RWPE1 (cell line): ENCODE measurements at regions not wholly inside any gene's neighbourhood (a gene's known extent, or its start where the extent isn't known, plus 50 kb on each side); places are given as distances from the start of the nearest gene placed in this dataset.

Experiments
- CTCF ChIA-PET: fragments of 350-600 bp; sonication (Branson Sonifier 250); formaldehyde crosslinking; extraction: SDS; loops from one replicate; lab custom pipeline; 2021; lab: Yijun Ruan, JAX
- POLR2A ChIA-PET: fragments of 400-600 bp; formaldehyde crosslinking; extraction: SDS; loops from one replicate; lab custom pipeline; 2020; ENCODE audit warnings: antibody characterized with exemption; ENCODE audit not compliant: low non-redundant PET; lab: Yijun Ruan, JAX
- DNase-seq: peaks from one replicate; pipeline ENCODE4 v3.0.0; 2012; ENCODE audit warnings: low spot score
- H3K27ac ChIP-seq: fragments of 450-650 bp; 2 replicates; pipeline ENCODE4 v1.5.1; 2017
- TF ChIP-seq, protein P1 (sequence below): fragments of 450-650 bp; conservative IDR thresholded peaks from 2 replicates; pipeline ENCODE4 v1.5.1; 2017; ENCODE audit warnings: low read depth, mild to moderate bottlenecking

DNA sequence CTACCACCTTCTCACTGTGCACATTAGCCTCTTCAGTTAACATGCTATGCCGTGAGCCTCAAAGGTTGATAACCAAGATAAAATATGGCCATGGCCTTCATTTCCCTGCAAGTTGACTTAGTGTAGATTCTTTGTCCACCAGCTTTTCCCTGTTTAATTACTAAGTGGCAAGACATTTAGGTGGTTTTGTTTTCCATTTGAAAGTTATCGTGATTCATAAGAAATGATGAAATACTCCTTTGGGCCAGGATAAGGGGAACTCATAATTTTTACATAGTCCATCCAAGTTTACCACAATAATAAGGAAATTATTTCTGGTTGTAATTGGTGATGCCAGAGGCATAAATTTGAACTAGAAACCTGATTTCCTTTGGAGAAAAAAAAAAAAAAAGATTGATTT, 609.6 kb downstream of the TAF11L14 start:
- no peak for DNase-seq
- ChIA-PET CTCF (no interaction called here), POLR2A (no interaction called here)
- TF ChIP-seq, protein P1, sequence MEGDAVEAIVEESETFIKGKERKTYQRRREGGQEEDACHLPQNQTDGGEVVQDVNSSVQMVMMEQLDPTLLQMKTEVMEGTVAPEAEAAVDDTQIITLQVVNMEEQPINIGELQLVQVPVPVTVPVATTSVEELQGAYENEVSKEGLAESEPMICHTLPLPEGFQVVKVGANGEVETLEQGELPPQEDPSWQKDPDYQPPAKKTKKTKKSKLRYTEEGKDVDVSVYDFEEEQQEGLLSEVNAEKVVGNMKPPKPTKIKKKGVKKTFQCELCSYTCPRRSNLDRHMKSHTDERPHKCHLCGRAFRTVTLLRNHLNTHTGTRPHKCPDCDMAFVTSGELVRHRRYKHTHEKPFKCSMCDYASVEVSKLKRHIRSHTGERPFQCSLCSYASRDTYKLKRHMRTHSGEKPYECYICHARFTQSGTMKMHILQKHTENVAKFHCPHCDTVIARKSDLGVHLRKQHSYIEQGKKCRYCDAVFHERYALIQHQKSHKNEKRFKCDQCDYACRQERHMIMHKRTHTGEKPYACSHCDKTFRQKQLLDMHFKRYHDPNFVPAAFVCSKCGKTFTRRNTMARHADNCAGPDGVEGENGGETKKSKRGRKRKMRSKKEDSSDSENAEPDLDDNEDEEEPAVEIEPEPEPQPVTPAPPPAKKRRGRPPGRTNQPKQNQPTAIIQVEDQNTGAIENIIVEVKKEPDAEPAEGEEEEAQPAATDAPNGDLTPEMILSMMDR = no peak
- H3K27ac ChIP-seq = no peak overlapping the region

GRCh38 chr5:18244309-18244708, 610.0 kb downstream of the TAF11L14 start:
- no peak overlapping the region for H3K27ac ChIP-seq
- CTCF ChIA-PET = no interaction called here
- TF ChIP-seq, protein P1 = no peak
- POLR2A ChIA-PET = no interaction called here
- no peak for DNase-seq

DNA sequence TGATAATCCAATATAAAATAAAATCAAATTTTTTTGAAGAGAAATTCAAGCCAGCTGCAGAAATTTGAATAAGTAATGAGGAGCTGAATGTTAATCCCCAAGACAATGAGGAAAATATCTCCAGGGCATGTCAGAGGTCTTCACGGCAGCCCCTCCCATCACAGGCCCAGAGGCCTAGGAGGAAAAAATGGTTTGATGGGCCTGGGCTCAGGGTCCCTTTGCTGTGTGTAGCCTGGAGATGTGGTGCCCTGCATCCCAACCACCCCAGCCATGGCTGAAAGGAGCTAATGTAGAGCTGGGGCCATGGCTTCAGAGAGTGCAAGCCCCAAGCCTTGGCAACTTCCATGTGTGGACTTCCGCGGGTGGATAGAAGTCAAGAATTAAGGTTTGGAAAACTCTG, 618.3 kb downstream of the TAF11L14 start:
- TF ChIP-seq, protein P1 = no peak
- ChIA-PET CTCF (no interaction called here), POLR2A (no interaction called here)
- no peak for DNase-seq
- no peak overlapping the region for H3K27ac ChIP-seq

- H3K27ac ChIP-seq = no peak overlapping the region
- no peak for DNase-seq
- CTCF ChIA-PET = interaction anchor here (0.6 kb wide), 1 partner anchor 623 kb away, joined by 4 read pairs; no protein-coding TSS in a partner anchor
- TF ChIP-seq, protein P1 = no peak
- POLR2A ChIA-PET = no interaction called here
Measured at GRCh38 chr5:18264126-18264882, 630.0 kb downstream of the TAF11L14 start.

GRCh38 chr5:18270635-18271338, 636.5 kb downstream of the TAF11L14 start:
- no peak overlapping the region for H3K27ac ChIP-seq
- no peak for DNase-seq
- POLR2A ChIA-PET = no interaction called here
- CTCF ChIA-PET = interaction anchor here (0.7 kb wide), 1 partner anchor 1718 kb away, joined by 7 read pairs; no protein-coding TSS in a partner anchor
- TF ChIP-seq, protein P1 = no peak

- TF ChIP-seq, protein P1 = no peak
Measured at GRCh38 chr5:18276939-18277338, 642.7 kb downstream of the TAF11L14 start.

More at GRCh38 chr5:18276939-18277338, 642.7 kb downstream of the TAF11L14 start:
- H3K27ac ChIP-seq = no peak overlapping the region
- CTCF ChIA-PET = no interaction called here
- POLR2A ChIA-PET = no interaction called here
- DNase-seq = no peak
